Panc1 (cell line): ENCODE measurements at regions not wholly inside any gene's neighbourhood (a gene's known extent, or its start where the extent isn't known, plus 50 kb on each side); places are given as distances from the start of the nearest gene placed in this dataset.

Experiments used
- ATAC-seq: fragments of 200-7000 bp; cut with Tn5 transposase; 2 replicates; pipeline ENCODE4 v1.9.1; 2020; ENCODE audit warnings: mild to moderate bottlenecking, moderate library complexity
- BruUV-seq: library from RNA; stranded (reverse); fragments of 400-500 nt; replicated peaks from 2 replicates; lab custom pipeline; 2021; lab: Mats Ljungman, UMichigan
- CTCF ChIA-PET: fragments of 300-600 bp; sonication (Branson Sonifier 250); formaldehyde crosslinking; loops from one replicate; lab custom pipeline; 2022; ENCODE audit warnings: antibody characterized with exemption; lab: Charles Lee
- POLR2A ChIA-PET: fragments of 300-600 bp; sonication (Branson Sonifier 250); formaldehyde crosslinking; loops from one replicate; lab custom pipeline; 2022; ENCODE audit warnings: antibody characterized with exemption; lab: Charles Lee
- DNase-seq: peaks from one replicate; pipeline ENCODE4 v3.0.0-alpha.2; 2010; ENCODE audit warnings: low read depth, low spot score
- H3K27ac ChIP-seq: 2 replicates; pipeline ENCODE4 v1.5.1; 2011; ENCODE audit warnings: mild to moderate bottlenecking, low read length, inconsistent platforms
- H3K27me3 ChIP-seq: fragments of 200-500 bp; sonication (Bioruptor generic); 2 replicates; pipeline ENCODE4 v1.6.0; 2014; ENCODE audit warnings: low read length, inconsistent platforms; ENCODE audit not compliant: control insufficient read depth, insufficient read depth
- H3K36me3 ChIP-seq: fragments of 200-500 bp; sonication (Bioruptor generic); 2 replicates; pipeline ENCODE4 v1.5.1; 2014; ENCODE audit warnings: inconsistent platforms, mild to moderate bottlenecking, low read length, moderate library complexity; ENCODE audit not compliant: control insufficient read depth, insufficient read depth
- H3K4me1 ChIP-seq: 2 replicates; pipeline ENCODE4 v1.5.1; 2011; ENCODE audit warnings: inconsistent platforms, mild to moderate bottlenecking, low read length, moderate library complexity; ENCODE audit not compliant: control insufficient read depth, insufficient read depth
- H3K4me3 ChIP-seq, 2 experiments: 2 replicates each; pipeline ENCODE4 v1.5.1; 2011 to 2012; ENCODE audit warnings: low read depth in 2 of 2, low read length in 2 of 2, mild to moderate bottlenecking in 2 of 2, inconsistent platforms in 1 of 2, moderate library complexity in 1 of 2
- H3K9me3 ChIP-seq: fragments of 200-500 bp; sonication (Bioruptor generic); 2 replicates; pipeline ENCODE4 v1.5.1; 2014; ENCODE audit warnings: low read depth, mild to moderate bottlenecking, inconsistent platforms, low read length, moderate library complexity; ENCODE audit not compliant: control insufficient read depth, insufficient read depth
- POLR2AphosphoS5 ChIP-seq: IDR thresholded peaks from 2 replicates; pipeline ENCODE4 v1.6.1; 2012; ENCODE audit warnings: mild to moderate bottlenecking, low read depth, low read length, moderate library complexity
- SIN3A ChIP-seq: IDR thresholded peaks from 2 replicates; pipeline ENCODE4 v1.6.1; 2012; ENCODE audit warnings: low read depth, mild to moderate bottlenecking, low read length, moderate library complexity, borderline replicate concordance; ENCODE audit not compliant: insufficient read depth
- TCF7L2 ChIP-seq: IDR thresholded peaks from 2 replicates; pipeline ENCODE4 v1.6.1; 2011; ENCODE audit warnings: mild to moderate bottlenecking, low read depth, low read length, inconsistent platforms
- in situ Hi-C: cut with HindIII; loops from 2 replicates; pipeline ENCODE4 v1.10.0; 2016; ENCODE audit warnings: low sequenced_read_pairs, low pct_unique_long_range_greater_than_20kb
- intact Hi-C: fragments of 100-400 bp; cut with micrococcal nuclease; formaldehyde crosslinking; loops from one replicate; pipeline ENCODE4 v1.10.0; 2022; ENCODE audit not compliant: unreplicated experiment
- TF ChIP-seq, protein P1 (sequence below): fragments of 450-650 bp; IDR thresholded peaks from 2 replicates; pipeline ENCODE4 v1.5.1; 2017; ENCODE audit warnings: mild to moderate bottlenecking
- TF ChIP-seq, protein P2 (sequence below), 2 experiments: IDR thresholded peaks; 2 replicates each; pipeline ENCODE4 v1.6.1; 2011 to 2012; ENCODE audit warnings: low read depth in 2 of 2, control low read depth in 1 of 2, low read length in 1 of 2, mild to moderate bottlenecking in 1 of 2, moderate library complexity in 1 of 2; ENCODE audit not compliant: insufficient read depth in 1 of 2

DNA sequence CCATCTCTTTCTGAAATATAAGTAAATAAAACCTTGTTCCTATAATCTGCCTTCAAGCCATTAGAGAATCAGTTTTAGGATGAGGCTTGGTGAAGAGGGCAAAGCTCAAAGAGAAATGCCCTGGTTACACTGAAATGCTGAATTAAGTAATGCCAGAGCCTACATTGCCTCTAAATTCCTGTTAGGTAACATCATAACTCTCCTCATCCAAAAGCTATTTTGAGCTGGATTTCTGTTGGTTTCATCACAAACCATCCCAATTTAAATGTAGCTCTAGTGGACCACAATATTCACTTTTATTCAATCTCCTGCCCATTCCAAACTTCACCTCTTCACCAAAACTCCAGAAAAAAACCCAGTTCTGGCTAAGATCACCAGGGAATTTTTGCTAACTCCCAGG, 1319.7 kb upstream of the TENM3 start:
- no TSS peak for BruUV-seq
- ChIA-PET POLR2A (no interaction called here), CTCF (no interaction called here)
- in situ Hi-C loops: no loop called here
- H3K36me3 ChIP-seq: no peaks in the 10 kb centered on the region
- DNase-seq (no peak), ATAC-seq (no peak)
- TF ChIP-seq TCF7L2 (no peak), POLR2AphosphoS5 (no peak), SIN3A (no peak)
- TF ChIP-seq, protein P1, sequence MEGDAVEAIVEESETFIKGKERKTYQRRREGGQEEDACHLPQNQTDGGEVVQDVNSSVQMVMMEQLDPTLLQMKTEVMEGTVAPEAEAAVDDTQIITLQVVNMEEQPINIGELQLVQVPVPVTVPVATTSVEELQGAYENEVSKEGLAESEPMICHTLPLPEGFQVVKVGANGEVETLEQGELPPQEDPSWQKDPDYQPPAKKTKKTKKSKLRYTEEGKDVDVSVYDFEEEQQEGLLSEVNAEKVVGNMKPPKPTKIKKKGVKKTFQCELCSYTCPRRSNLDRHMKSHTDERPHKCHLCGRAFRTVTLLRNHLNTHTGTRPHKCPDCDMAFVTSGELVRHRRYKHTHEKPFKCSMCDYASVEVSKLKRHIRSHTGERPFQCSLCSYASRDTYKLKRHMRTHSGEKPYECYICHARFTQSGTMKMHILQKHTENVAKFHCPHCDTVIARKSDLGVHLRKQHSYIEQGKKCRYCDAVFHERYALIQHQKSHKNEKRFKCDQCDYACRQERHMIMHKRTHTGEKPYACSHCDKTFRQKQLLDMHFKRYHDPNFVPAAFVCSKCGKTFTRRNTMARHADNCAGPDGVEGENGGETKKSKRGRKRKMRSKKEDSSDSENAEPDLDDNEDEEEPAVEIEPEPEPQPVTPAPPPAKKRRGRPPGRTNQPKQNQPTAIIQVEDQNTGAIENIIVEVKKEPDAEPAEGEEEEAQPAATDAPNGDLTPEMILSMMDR: no peak
- TF ChIP-seq, protein P2, sequence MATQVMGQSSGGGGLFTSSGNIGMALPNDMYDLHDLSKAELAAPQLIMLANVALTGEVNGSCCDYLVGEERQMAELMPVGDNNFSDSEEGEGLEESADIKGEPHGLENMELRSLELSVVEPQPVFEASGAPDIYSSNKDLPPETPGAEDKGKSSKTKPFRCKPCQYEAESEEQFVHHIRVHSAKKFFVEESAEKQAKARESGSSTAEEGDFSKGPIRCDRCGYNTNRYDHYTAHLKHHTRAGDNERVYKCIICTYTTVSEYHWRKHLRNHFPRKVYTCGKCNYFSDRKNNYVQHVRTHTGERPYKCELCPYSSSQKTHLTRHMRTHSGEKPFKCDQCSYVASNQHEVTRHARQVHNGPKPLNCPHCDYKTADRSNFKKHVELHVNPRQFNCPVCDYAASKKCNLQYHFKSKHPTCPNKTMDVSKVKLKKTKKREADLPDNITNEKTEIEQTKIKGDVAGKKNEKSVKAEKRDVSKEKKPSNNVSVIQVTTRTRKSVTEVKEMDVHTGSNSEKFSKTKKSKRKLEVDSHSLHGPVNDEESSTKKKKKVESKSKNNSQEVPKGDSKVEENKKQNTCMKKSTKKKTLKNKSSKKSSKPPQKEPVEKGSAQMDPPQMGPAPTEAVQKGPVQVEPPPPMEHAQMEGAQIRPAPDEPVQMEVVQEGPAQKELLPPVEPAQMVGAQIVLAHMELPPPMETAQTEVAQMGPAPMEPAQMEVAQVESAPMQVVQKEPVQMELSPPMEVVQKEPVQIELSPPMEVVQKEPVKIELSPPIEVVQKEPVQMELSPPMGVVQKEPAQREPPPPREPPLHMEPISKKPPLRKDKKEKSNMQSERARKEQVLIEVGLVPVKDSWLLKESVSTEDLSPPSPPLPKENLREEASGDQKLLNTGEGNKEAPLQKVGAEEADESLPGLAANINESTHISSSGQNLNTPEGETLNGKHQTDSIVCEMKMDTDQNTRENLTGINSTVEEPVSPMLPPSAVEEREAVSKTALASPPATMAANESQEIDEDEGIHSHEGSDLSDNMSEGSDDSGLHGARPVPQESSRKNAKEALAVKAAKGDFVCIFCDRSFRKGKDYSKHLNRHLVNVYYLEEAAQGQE (IDR thresholded peaks at IDR 0.05; ENCODE audit: insufficient read depth in 1 of 2, low read depth in 2 of 2, low read length in 1 of 2): no peak
- no peaks in the 10 kb centered on the region for H3K27me3 ChIP-seq
- H3K27ac ChIP-seq: no peak overlapping the region
- no peak overlapping the region for H3K4me3 ChIP-seq
- no peaks in the 10 kb centered on the region; the same call in 1 of the 2 replicates for H3K9me3 ChIP-seq
- intact Hi-C loops: no loop called here
- H3K4me1 ChIP-seq: no peaks in the 10 kb centered on the region

DNA sequence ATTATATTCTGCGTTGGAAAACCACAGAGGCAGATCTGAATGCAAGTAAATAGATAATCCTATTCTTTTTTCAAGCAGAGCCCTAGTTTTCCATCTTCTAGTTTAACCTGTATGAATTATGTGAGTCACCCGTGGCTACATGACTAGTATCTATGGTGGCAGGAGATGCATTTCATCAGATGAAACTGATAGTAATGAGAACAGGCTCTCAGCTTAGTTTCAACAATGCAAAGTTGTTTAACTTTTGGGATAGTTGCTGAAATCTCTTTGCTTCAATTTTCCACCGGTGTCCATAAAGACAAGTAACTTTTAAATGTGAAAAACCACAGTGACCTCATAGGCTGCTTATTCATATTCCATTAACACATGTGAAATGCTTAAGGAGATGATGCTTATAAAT, 1317.4 kb upstream of the TENM3 start:
- Histone ChIP-seq H3K9me3 (no peaks in the 10 kb centered on the region; the same call in 1 of the 2 replicates), H3K27ac (no peak overlapping the region), H3K4me1 (no peaks in the 10 kb centered on the region), H3K27me3 (no peaks in the 10 kb centered on the region), H3K4me3 (no peak overlapping the region), H3K36me3 (no peaks in the 10 kb centered on the region)
- ATAC-seq: no peak
- intact Hi-C loops (no loop called here), in situ Hi-C loops (no loop called here)
- no peak for DNase-seq
- no TSS peak for BruUV-seq
- no peak for TF ChIP-seq SIN3A
- no peak for TF ChIP-seq POLR2AphosphoS5
- TF ChIP-seq TCF7L2: no peak
- TF ChIP-seq, protein P2 (IDR thresholded peaks at IDR 0.05; ENCODE audit: insufficient read depth in 1 of 2, low read depth in 2 of 2, low read length in 1 of 2): no peak
- TF ChIP-seq, protein P1: no peak
- ChIA-PET POLR2A (no interaction called here), CTCF (no interaction called here)
